ENCODE measurements at regions not wholly inside any gene's neighbourhood (a gene's known extent, or its start where the extent isn't known, plus 50 kb on each side); places are given as distances from the start of the nearest gene placed in this dataset.
A peak's percentile ranks its signal among the peaks of the same experiment; 100 is the strongest.

GRCh38 chr13:99822820-99823219 lies 148.7 kb downstream of the ZIC5 start:
- DNase-seq (ENCODE audit: low read depth) = no peak

- no peak for DNase-seq (ENCODE audit: low read depth)
These were observed 149.8 kb downstream of the ZIC5 start for GRCh38 chr13:99821741-99822140.

GRCh38 chr13:99819967-99820366 lies 151.6 kb downstream of the ZIC5 start:
- no peak for DNase-seq (ENCODE audit: low read depth)

- DNase-seq (ENCODE audit: low read depth) = no peak
These were observed 155.2 kb downstream of the ZIC5 start for GRCh38 chr13:99816321-99816720.

- DNase-seq (ENCODE audit: low read depth) = no peak
These were observed 158.1 kb downstream of the ZIC5 start for GRCh38 chr13:99813336-99814095.

- peak; percentile 75 for DNase-seq (ENCODE audit: low read depth)
These were observed 158.9 kb downstream of the ZIC5 start for GRCh38 chr13:99812625-99813024.

GRCh38 chr13:99811067-99811700 lies 160.4 kb downstream of the ZIC5 start:
- DNase-seq (ENCODE audit: low read depth) = no peak

GRCh38 chr13:99809926-99810325 lies 161.6 kb downstream of the ZIC5 start:
- no peak for DNase-seq (ENCODE audit: low read depth)

- DNase-seq (ENCODE audit: low read depth) = no peak
These were observed 162.1 kb downstream of the ZIC5 start for GRCh38 chr13:99809496-99809895.

GRCh38 chr13:99808786-99809185 lies 162.8 kb downstream of the ZIC5 start:
- no peak for DNase-seq (ENCODE audit: low read depth)

GRCh38 chr13:99806671-99807070 lies 164.9 kb downstream of the ZIC5 start:
- DNase-seq (ENCODE audit: low read depth) = no peak

- no peak for DNase-seq (ENCODE audit: low read depth)
These were observed 166.2 kb downstream of the ZIC5 start for GRCh38 chr13:99805361-99805760.

- DNase-seq (ENCODE audit: low read depth) = no peak
These were observed 168.4 kb downstream of the ZIC5 start for GRCh38 chr13:99803141-99803540.

GRCh38 chr13:99802416-99802815 lies 169.2 kb downstream of the ZIC5 start:
- no peak for DNase-seq (ENCODE audit: low read depth)

- no peak for DNase-seq (ENCODE audit: low read depth)
These were observed 170.6 kb downstream of the ZIC5 start for GRCh38 chr13:99800951-99801350.

- DNase-seq (ENCODE audit: low read depth) = no peak
These were observed 171.6 kb downstream of the ZIC5 start for GRCh38 chr13:99800011-99800410.

- no peak for DNase-seq (ENCODE audit: low read depth)
These were observed 172.8 kb downstream of the ZIC5 start for GRCh38 chr13:99798756-99799155.

GRCh38 chr13:99797691-99798090 lies 173.9 kb downstream of the ZIC5 start:
- DNase-seq (ENCODE audit: low read depth) = no peak

- DNase-seq (ENCODE audit: low read depth) = no peak
These were observed 175.3 kb downstream of the ZIC5 start for GRCh38 chr13:99796175-99796819.

GRCh38 chr13:99792079-99792921 lies 179.3 kb downstream of the ZIC5 start:
- DNase-seq (ENCODE audit: low read depth) = no peak

GRCh38 chr13:99782669-99783068 lies 188.9 kb downstream of the ZIC5 start:
- DNase-seq (ENCODE audit: low read depth) = no peak

GRCh38 chr13:99778500-99778899 lies 193.1 kb downstream of the ZIC5 start:
- no peak for DNase-seq (ENCODE audit: low read depth)

All from HS-27A (cell line).